ENCODE measurements at regions not wholly inside any gene's neighbourhood (a gene's known extent, or its start where the extent isn't known, plus 50 kb on each side); places are given as distances from the start of the nearest gene placed in this dataset.

DNA sequence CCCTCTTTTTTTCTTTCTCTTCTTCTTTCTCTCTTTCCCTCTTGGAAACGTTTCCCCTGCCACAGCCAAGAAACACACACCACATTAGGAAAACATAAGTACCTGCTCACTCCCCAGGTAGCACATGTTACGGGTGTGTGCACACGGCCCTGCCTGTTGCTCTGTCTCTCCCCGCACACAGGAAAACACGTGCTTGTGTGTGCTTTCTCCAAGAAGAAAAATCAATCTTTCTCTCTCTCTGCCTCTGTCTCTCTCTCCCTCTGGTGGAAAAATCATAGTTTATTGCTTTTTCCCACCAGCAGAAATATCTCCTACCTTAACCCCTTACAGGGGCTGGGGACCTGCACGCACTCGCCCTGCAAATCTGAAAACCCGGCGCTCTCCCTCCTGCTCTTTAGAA is 102.3 kb downstream of the EDN3 start:
- H3K9me3 ChIP-seq: no peaks in the 10 kb centered on the region
- TF ChIP-seq, protein P1, sequence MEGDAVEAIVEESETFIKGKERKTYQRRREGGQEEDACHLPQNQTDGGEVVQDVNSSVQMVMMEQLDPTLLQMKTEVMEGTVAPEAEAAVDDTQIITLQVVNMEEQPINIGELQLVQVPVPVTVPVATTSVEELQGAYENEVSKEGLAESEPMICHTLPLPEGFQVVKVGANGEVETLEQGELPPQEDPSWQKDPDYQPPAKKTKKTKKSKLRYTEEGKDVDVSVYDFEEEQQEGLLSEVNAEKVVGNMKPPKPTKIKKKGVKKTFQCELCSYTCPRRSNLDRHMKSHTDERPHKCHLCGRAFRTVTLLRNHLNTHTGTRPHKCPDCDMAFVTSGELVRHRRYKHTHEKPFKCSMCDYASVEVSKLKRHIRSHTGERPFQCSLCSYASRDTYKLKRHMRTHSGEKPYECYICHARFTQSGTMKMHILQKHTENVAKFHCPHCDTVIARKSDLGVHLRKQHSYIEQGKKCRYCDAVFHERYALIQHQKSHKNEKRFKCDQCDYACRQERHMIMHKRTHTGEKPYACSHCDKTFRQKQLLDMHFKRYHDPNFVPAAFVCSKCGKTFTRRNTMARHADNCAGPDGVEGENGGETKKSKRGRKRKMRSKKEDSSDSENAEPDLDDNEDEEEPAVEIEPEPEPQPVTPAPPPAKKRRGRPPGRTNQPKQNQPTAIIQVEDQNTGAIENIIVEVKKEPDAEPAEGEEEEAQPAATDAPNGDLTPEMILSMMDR (IDR thresholded peaks at IDR 0.05 in 8 of 11, conservative IDR thresholded peaks at IDR 0.05 in 3 of 11): no peak
- no peaks in the 10 kb centered on the region for H3K36me3 ChIP-seq
- no peak overlapping the region for H3K27ac ChIP-seq
- 9 to 21% (median 20%) methylated on average over 9 of the region's 9 CpGs for WGBS, 5 donors
- peaks cover 11 to 25% (median 18%) of the 10 kb centered on the region in 6 donors for H3K4me1 ChIP-seq
- no peak for DNase-seq
- intact Hi-C loops (cut with DNase I; ENCODE audit: low total_unique reads): loop anchor here (5.0 to 10.0 kb wide), 2 partner anchors 148 to 535 kb away; no protein-coding TSS in a partner anchor
- peak overlapping the region in 1 of 8 donors; percentile 54 for H3K4me3 ChIP-seq
- H3K27me3 ChIP-seq (replicated peaks in 1 of 7): peaks cover 3 to 71% (median 36%) of the 10 kb centered on the region in 7 donors

DNA sequence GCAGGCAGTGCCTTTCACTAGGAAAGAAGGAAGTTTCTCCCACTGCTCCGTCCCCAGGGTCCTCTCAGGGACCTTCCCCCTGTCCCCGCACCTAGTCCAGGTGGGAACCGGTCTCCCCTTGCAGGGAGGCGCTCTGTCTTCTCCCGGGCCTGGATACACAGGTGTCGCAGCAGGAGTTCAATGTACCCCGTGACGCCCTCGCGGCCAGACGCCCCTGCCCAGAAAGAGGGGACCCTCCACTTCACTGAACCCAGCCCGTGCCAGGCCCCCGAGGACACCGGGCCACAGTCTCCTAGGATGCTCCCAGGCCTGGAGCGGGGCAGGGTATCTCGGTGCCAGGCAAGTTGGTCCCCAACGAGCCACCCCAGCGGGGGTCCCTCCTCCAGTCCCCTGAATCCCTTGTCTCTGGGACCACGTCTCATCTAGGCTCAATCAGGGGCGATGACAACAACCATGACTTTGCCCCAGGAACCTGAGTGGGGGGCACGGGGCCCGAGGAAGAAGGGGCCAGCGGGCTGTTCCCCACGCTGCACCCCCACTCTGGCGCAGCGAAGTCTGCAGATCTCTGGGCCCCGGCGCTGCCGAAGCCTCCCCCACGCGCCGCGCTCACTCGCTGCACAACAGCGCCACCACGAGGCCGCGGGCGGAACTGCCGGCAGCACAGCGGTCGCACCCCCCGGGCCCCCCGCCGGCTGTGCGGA is 103.0 kb downstream of the EDN3 start:
- H3K36me3 ChIP-seq: no peaks in the 10 kb centered on the region
- no peak for TF ChIP-seq POLR2A (IDR thresholded peaks at IDR 0.05)
- peak in 2 of 3 donors; percentile 23 to 67 for TF ChIP-seq POLR2AphosphoS5 (IDR thresholded peaks at IDR 0.05)
- TF ChIP-seq, protein P1 (IDR thresholded peaks at IDR 0.05 in 8 of 11, conservative IDR thresholded peaks at IDR 0.05 in 3 of 11): peak; percentile 90 to 98 (median 92)
- peak overlapping the region in 2 of 8 donors; percentile 15 to 54 for H3K4me3 ChIP-seq
- H3K27me3 ChIP-seq (replicated peaks in 1 of 7): peaks cover 3 to 77% (median 36%) of the 10 kb centered on the region in 7 donors
- no peaks in the 10 kb centered on the region for H3K9me3 ChIP-seq
- intact Hi-C loops (cut with DNase I; ENCODE audit: low total_unique reads): loop anchor here (5.0 to 10.0 kb wide), 2 partner anchors 149 to 536 kb away; no protein-coding TSS in a partner anchor
- peak; percentile 90 for DNase-seq
- H3K4me1 ChIP-seq: peaks cover 11 to 25% (median 18%) of the 10 kb centered on the region in 6 donors
- WGBS, 5 donors: 6 to 11% (median 7%) methylated on average over 16 to 46 of the region's 46 CpGs
- no peak overlapping the region for H3K27ac ChIP-seq

DNA sequence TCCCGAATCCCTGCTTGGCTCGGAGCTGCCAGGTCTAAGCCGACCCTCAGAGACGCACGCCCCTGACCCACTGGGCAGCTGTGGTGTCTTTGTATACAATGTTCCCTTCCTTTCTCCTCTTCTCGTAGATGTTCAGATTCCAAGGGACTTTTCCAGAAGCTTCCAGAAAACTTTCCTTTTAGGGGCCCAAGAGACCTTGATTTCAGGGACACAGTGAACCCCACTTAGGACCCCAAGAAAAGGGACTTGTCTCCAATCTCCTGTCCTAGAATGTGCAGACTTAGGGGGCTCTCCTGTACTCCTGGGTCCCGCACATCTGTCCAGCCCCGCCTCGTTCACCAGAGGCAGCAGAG is 103.5 kb downstream of the EDN3 start:
- 23 to 35% (median 29%) methylated on average over 8 to 9 of the region's 9 CpGs for WGBS, 5 donors
- no peak overlapping the region for H3K27ac ChIP-seq
- H3K36me3 ChIP-seq: no peaks in the 10 kb centered on the region
- no peak for DNase-seq
- H3K27me3 ChIP-seq (replicated peaks in 1 of 7): peaks cover 3 to 75% (median 36%) of the 10 kb centered on the region in 7 donors
- TF ChIP-seq POLR2A (IDR thresholded peaks at IDR 0.05) (no peak), POLR2AphosphoS5 (IDR thresholded peaks at IDR 0.05) (no peak)
- TF ChIP-seq, protein P1 (IDR thresholded peaks at IDR 0.05 in 8 of 11, conservative IDR thresholded peaks at IDR 0.05 in 3 of 11): peak in 6 of 11 experiments; percentile 4 to 55 (median 32)
- H3K9me3 ChIP-seq: no peaks in the 10 kb centered on the region
- intact Hi-C loops (cut with DNase I; ENCODE audit: low total_unique reads): loop anchor here (5.0 to 10.0 kb wide), 2 partner anchors 149 to 537 kb away; no protein-coding TSS in a partner anchor
- peak overlapping the region in 2 of 8 donors; percentile 15 to 54 for H3K4me3 ChIP-seq
- peaks cover 11 to 25% (median 18%) of the 10 kb centered on the region in 6 donors for H3K4me1 ChIP-seq

DNA sequence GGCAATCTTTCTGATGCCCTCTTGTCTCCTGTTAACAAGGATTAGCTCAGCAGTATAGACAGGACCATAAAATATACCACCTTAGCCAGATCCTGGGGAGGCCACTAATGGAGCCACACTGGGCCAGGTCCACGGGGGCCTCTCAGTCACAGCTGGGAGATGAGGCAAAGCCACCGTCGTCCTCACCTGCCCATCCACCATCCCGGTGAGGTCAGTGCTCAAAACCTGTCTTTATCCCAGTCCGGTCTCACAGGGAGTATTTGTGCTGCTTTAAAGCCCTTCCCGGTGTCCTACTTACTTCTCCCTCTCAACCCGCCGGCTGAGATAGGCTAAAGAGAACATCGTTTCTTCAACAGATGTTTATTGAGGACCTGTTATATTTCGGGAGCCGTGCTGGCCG is 104.3 kb downstream of the EDN3 start:
- DNase-seq: no peak

More for the DNA sequence above, 104.3 kb downstream of the EDN3 start:
- Histone ChIP-seq H3K27me3 (replicated peaks in 1 of 7) (peaks cover 3 to 67% (median 36%) of the 10 kb centered on the region in 7 donors), H3K9me3 (no peaks in the 10 kb centered on the region), H3K4me3 (no peak overlapping the region), H3K36me3 (no peaks in the 10 kb centered on the region), H3K4me1 (peaks cover 11 to 25% (median 18%) of the 10 kb centered on the region in 6 donors), H3K27ac (no peak overlapping the region)
- TF ChIP-seq POLR2AphosphoS5 (IDR thresholded peaks at IDR 0.05) (no peak), POLR2A (IDR thresholded peaks at IDR 0.05) (no peak)
- TF ChIP-seq, protein P1 (IDR thresholded peaks at IDR 0.05 in 8 of 11, conservative IDR thresholded peaks at IDR 0.05 in 3 of 11): no peak
- WGBS, 5 donors: 76 to 85% (median 76%) methylated on average over 12 of the region's 12 CpGs
- intact Hi-C loops (cut with DNase I; ENCODE audit: low total_unique reads): loop anchor here (5.0 to 10.0 kb wide), 2 partner anchors 150 to 537 kb away; no protein-coding TSS in a partner anchor
